Panc1 (cell line): ENCODE measurements at regions not wholly inside any gene's neighbourhood (a gene's known extent, or its start where the extent isn't known, plus 50 kb on each side); places are given as distances from the start of the nearest gene placed in this dataset.

Source experiments
- ATAC-seq: fragments of 200-7000 bp; cut with Tn5 transposase; 2 replicates; pipeline ENCODE4 v1.9.1; 2020; ENCODE audit warnings: mild to moderate bottlenecking, moderate library complexity
- BruUV-seq: library from RNA; stranded (reverse); fragments of 400-500 nt; replicated peaks from 2 replicates; lab custom pipeline; 2021; lab: Mats Ljungman, UMichigan
- CTCF ChIA-PET: fragments of 300-600 bp; sonication (Branson Sonifier 250); formaldehyde crosslinking; loops from one replicate; lab custom pipeline; 2022; ENCODE audit warnings: antibody characterized with exemption; lab: Charles Lee
- POLR2A ChIA-PET: fragments of 300-600 bp; sonication (Branson Sonifier 250); formaldehyde crosslinking; loops from one replicate; lab custom pipeline; 2022; ENCODE audit warnings: antibody characterized with exemption; lab: Charles Lee
- DNase-seq: peaks from one replicate; pipeline ENCODE4 v3.0.0-alpha.2; 2010; ENCODE audit warnings: low read depth, low spot score
- H3K27ac ChIP-seq: 2 replicates; pipeline ENCODE4 v1.5.1; 2011; ENCODE audit warnings: mild to moderate bottlenecking, low read length, inconsistent platforms
- H3K27me3 ChIP-seq: fragments of 200-500 bp; sonication (Bioruptor generic); 2 replicates; pipeline ENCODE4 v1.6.0; 2014; ENCODE audit warnings: low read length, inconsistent platforms; ENCODE audit not compliant: control insufficient read depth, insufficient read depth
- H3K36me3 ChIP-seq: fragments of 200-500 bp; sonication (Bioruptor generic); 2 replicates; pipeline ENCODE4 v1.5.1; 2014; ENCODE audit warnings: inconsistent platforms, mild to moderate bottlenecking, low read length, moderate library complexity; ENCODE audit not compliant: control insufficient read depth, insufficient read depth
- H3K4me1 ChIP-seq: 2 replicates; pipeline ENCODE4 v1.5.1; 2011; ENCODE audit warnings: inconsistent platforms, mild to moderate bottlenecking, low read length, moderate library complexity; ENCODE audit not compliant: control insufficient read depth, insufficient read depth
- H3K4me3 ChIP-seq, 2 experiments: 2 replicates each; pipeline ENCODE4 v1.5.1; 2011 to 2012; ENCODE audit warnings: low read depth in 2 of 2, low read length in 2 of 2, mild to moderate bottlenecking in 2 of 2, inconsistent platforms in 1 of 2, moderate library complexity in 1 of 2
- H3K9me3 ChIP-seq: fragments of 200-500 bp; sonication (Bioruptor generic); 2 replicates; pipeline ENCODE4 v1.5.1; 2014; ENCODE audit warnings: low read depth, mild to moderate bottlenecking, inconsistent platforms, low read length, moderate library complexity; ENCODE audit not compliant: control insufficient read depth, insufficient read depth
- CTCF ChIP-seq: fragments of 450-650 bp; IDR thresholded peaks from 2 replicates; pipeline ENCODE4 v1.5.1; 2017; ENCODE audit warnings: mild to moderate bottlenecking
- POLR2AphosphoS5 ChIP-seq: IDR thresholded peaks from 2 replicates; pipeline ENCODE4 v1.6.1; 2012; ENCODE audit warnings: mild to moderate bottlenecking, low read depth, low read length, moderate library complexity
- REST ChIP-seq, 2 experiments: IDR thresholded peaks; 2 replicates each; pipeline ENCODE4 v1.6.1; 2011 to 2012; ENCODE audit warnings: low read depth in 2 of 2, control low read depth in 1 of 2, low read length in 1 of 2, mild to moderate bottlenecking in 1 of 2, moderate library complexity in 1 of 2; ENCODE audit not compliant: insufficient read depth in 1 of 2
- SIN3A ChIP-seq: IDR thresholded peaks from 2 replicates; pipeline ENCODE4 v1.6.1; 2012; ENCODE audit warnings: low read depth, mild to moderate bottlenecking, low read length, moderate library complexity, borderline replicate concordance; ENCODE audit not compliant: insufficient read depth
- TCF7L2 ChIP-seq: IDR thresholded peaks from 2 replicates; pipeline ENCODE4 v1.6.1; 2011; ENCODE audit warnings: mild to moderate bottlenecking, low read depth, low read length, inconsistent platforms
- in situ Hi-C: cut with HindIII; loops from 2 replicates; pipeline ENCODE4 v1.10.0; 2016; ENCODE audit warnings: low sequenced_read_pairs, low pct_unique_long_range_greater_than_20kb
- intact Hi-C: fragments of 100-400 bp; cut with micrococcal nuclease; formaldehyde crosslinking; loops from one replicate; pipeline ENCODE4 v1.10.0; 2022; ENCODE audit not compliant: unreplicated experiment

GRCh38 chr9:97749928-97750327, 52.8 kb upstream of the XPA start:
- ChIA-PET POLR2A (no interaction called here), CTCF (no interaction called here)
- Histone ChIP-seq H3K4me1 (no peaks in the 10 kb centered on the region), H3K27me3 (no peaks in the 10 kb centered on the region), H3K36me3 (no peaks in the 10 kb centered on the region), H3K9me3 (no peaks in the 10 kb centered on the region), H3K4me3 (no peak overlapping the region), H3K27ac (no peak overlapping the region)
- no peak for ATAC-seq
- DNase-seq = no peak
- in situ Hi-C loops = no loop called here
- no TSS peak for BruUV-seq
- TF ChIP-seq TCF7L2 = no peak
- TF ChIP-seq CTCF = no peak
- no peak for TF ChIP-seq POLR2AphosphoS5
- TF ChIP-seq REST (IDR thresholded peaks at IDR 0.05; ENCODE audit: insufficient read depth in 1 of 2, low read depth in 2 of 2, low read length in 1 of 2) = no peak
- no peak for TF ChIP-seq SIN3A
- intact Hi-C loops = no loop called here

GRCh38 chr9:97751531-97751930, 54.4 kb upstream of the XPA start:
- H3K4me3 ChIP-seq = no peak overlapping the region
- TF ChIP-seq SIN3A (no peak), CTCF (no peak)
- ChIA-PET POLR2A (no interaction called here), CTCF (no interaction called here)
- intact Hi-C loops (no loop called here), in situ Hi-C loops (no loop called here)
- DNase-seq (no peak), ATAC-seq (no peak)
- no peaks in the 10 kb centered on the region for H3K4me1 ChIP-seq
- no peaks in the 10 kb centered on the region for H3K27me3 ChIP-seq
- H3K9me3 ChIP-seq = no peaks in the 10 kb centered on the region
- no peak overlapping the region for H3K27ac ChIP-seq
- no peaks in the 10 kb centered on the region for H3K36me3 ChIP-seq
- BruUV-seq = no TSS peak

- POLR2A ChIA-PET = interaction anchor here (0.5 kb wide), 1 partner anchor 127 kb away, joined by 4 read pairs; no protein-coding TSS in a partner anchor
- no peak overlapping the region for H3K4me3 ChIP-seq
Observed at GRCh38 chr9:97752274-97752673, 55.1 kb upstream of the XPA start.

More at GRCh38 chr9:97752274-97752673, 55.1 kb upstream of the XPA start:
- no peaks in the 10 kb centered on the region for H3K36me3 ChIP-seq
- DNase-seq = no peak
- H3K27ac ChIP-seq = no peak overlapping the region
- TF ChIP-seq TCF7L2 = no peak
- TF ChIP-seq REST (IDR thresholded peaks at IDR 0.05; ENCODE audit: insufficient read depth in 1 of 2, low read depth in 2 of 2, low read length in 1 of 2) = no peak
- TF ChIP-seq CTCF = no peak
- TF ChIP-seq POLR2AphosphoS5 = no peak
- no peak for TF ChIP-seq SIN3A
- H3K9me3 ChIP-seq = no peaks in the 10 kb centered on the region
- no peaks in the 10 kb centered on the region for H3K4me1 ChIP-seq
- CTCF ChIA-PET = no interaction called here
- in situ Hi-C loops = no loop called here
- BruUV-seq = no TSS peak
- no peak for ATAC-seq
- no peaks in the 10 kb centered on the region for H3K27me3 ChIP-seq
- intact Hi-C loops = no loop called here
